ENCODE measurements at regions not wholly inside any gene's neighbourhood (a gene's known extent, or its start where the extent isn't known, plus 50 kb on each side); places are given as distances from the start of the nearest gene placed in this dataset.

DNA sequence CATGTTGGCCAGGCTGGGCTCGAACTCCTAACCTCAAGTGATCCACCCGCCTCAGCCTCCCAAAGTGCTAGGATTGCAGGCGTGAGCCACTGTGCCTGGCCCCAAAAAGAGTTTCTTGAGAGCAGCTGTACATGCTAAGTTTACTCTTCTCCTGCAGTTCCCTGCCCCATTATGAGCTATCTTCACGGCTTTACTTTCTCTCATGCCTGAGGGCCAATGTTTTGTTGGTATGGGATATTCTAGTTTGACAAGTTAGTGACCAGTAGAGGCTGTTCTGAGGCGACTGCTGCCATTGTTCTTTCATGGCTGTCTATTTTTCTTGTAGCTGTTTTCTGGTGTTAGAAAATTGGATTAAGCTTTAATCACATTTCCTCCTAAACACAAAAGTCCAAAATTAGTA is 78.0 kb upstream of the STX18 start:
- Histone ChIP-seq H2AFZ (no peak overlapping the region), H3K27ac (no peak overlapping the region), H3K79me2 (ENCODE audit: insufficient read depth) (no peaks in the 10 kb centered on the region), H3K9me2 (ENCODE audit: insufficient read depth) (no peaks in the 10 kb centered on the region), H3K27me3 (replicated peaks; ENCODE audit: insufficient read depth) (no peaks in the 10 kb centered on the region), H4K20me1 (ENCODE audit: insufficient read depth) (no peaks in the 10 kb centered on the region), H3K4me2 (ENCODE audit: unreplicated experiment) (no peak overlapping the region), H3K36me3 (ENCODE audit: low read depth) (no peaks in the 10 kb centered on the region), H3K9me3 (ENCODE audit: low read depth) (no peaks in the 10 kb centered on the region), H3K4me3 (no peak overlapping the region), H3K4me1 (ENCODE audit: insufficient read depth) (peaks cover 18% of the 10 kb centered on the region), H3F3A (ENCODE audit: insufficient read depth) (peaks cover 9% of the 10 kb centered on the region), H3K9ac (no peak overlapping the region)
- no peak for DNase-seq
- no peak for TF ChIP-seq EZH2phosphoT487 (IDR thresholded peaks at IDR 0.05; ENCODE audit: insufficient read depth, low read depth)
- TF ChIP-seq EZH2 (IDR thresholded peaks at IDR 0.05; ENCODE audit: insufficient read depth, poor library complexity, severe bottlenecking) = no peak
- in situ Hi-C loops (cut with MboI) = no loop called here
- 81 to 83% methylated on average over 5 of the region's 5 CpGs for WGBS, 2 experiments (ENCODE audit: low coverage in 1 of 2, low lambda C conversion rate in 2 of 2, missing lambda C conversion rate in 2 of 2)

DNA sequence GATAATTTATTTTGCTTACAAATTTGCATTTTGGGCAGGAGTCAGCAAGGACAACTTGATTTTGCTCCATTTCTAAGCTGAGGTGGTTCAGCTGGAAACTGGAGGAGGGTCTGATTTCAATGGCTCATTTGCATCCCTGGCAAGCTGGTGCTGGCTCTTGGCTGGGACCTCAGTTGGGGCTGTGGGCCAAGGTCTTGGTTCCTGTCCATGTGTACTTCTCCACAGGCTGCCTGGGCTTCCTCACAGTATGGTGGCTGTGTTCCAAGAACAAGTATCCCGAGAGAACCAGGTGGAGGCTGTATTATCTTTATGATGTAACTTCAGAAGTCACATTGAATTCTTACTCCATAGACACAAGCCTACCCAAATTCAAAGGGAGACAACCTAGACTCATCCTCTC is 77.0 kb upstream of the STX18 start:
- Histone ChIP-seq H3K36me3 (ENCODE audit: low read depth) (no peaks in the 10 kb centered on the region), H3K9ac (no peak overlapping the region), H2AFZ (no peak overlapping the region), H3F3A (ENCODE audit: insufficient read depth) (peaks cover 16% of the 10 kb centered on the region; the same call in 1 of the 2 replicates), H3K4me2 (ENCODE audit: unreplicated experiment) (no peak overlapping the region), H4K20me1 (ENCODE audit: insufficient read depth) (no peaks in the 10 kb centered on the region), H3K9me2 (ENCODE audit: insufficient read depth) (no peaks in the 10 kb centered on the region), H3K4me1 (ENCODE audit: insufficient read depth) (peaks cover 13% of the 10 kb centered on the region), H3K27me3 (replicated peaks; ENCODE audit: insufficient read depth) (no peaks in the 10 kb centered on the region), H3K79me2 (ENCODE audit: insufficient read depth) (no peaks in the 10 kb centered on the region), H3K9me3 (ENCODE audit: low read depth) (no peaks in the 10 kb centered on the region), H3K4me3 (no peak overlapping the region), H3K27ac (no peak overlapping the region)
- no peak for TF ChIP-seq EZH2phosphoT487 (IDR thresholded peaks at IDR 0.05; ENCODE audit: insufficient read depth, low read depth)
- TF ChIP-seq EZH2 (IDR thresholded peaks at IDR 0.05; ENCODE audit: insufficient read depth, poor library complexity, severe bottlenecking) = no peak
- DNase-seq = no peak
- 80 to 100% methylated on average over 1 of the region's 1 CpG for WGBS, 2 experiments (ENCODE audit: low coverage in 1 of 2, low lambda C conversion rate in 2 of 2, missing lambda C conversion rate in 2 of 2)
- in situ Hi-C loops (cut with MboI) = no loop called here

DNA sequence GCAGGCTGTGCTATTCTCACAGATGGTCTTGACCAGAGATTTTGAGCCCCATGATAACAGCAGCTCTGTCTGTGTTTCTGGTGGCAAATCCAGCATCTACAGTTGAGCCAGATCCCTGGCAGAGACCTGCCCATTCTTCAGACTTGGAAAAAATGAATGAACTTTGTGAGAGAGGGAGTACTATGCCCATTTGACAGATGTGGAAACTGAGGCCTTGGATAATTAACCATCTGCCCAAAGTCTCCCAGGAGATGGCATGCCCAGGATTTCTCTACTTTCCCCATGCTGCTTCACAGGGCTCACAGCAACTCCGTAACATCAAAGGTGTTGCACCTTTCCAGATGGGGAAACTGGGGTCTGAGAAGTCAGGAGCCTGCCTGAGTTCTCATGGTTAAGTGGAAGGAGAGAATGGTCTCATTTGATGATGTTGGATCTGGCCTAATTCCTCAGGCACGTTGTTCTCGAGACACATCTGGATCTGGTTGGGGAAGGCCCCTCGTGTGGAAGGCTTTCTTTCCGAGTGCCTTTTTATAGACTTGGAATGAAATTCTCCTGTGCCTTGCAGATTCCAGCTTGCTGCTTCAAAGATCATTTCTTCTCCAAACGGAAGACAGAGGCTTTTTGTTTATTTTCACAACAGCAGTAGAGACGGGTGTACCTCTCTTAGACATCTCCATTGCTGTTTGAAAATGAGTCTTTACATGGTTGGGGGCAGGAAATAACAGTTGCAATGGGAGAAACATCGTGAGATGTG is 73.3 kb upstream of the STX18 start:
- H3K4me2 ChIP-seq (ENCODE audit: unreplicated experiment) = peak overlapping the region; percentile 1

DNA sequence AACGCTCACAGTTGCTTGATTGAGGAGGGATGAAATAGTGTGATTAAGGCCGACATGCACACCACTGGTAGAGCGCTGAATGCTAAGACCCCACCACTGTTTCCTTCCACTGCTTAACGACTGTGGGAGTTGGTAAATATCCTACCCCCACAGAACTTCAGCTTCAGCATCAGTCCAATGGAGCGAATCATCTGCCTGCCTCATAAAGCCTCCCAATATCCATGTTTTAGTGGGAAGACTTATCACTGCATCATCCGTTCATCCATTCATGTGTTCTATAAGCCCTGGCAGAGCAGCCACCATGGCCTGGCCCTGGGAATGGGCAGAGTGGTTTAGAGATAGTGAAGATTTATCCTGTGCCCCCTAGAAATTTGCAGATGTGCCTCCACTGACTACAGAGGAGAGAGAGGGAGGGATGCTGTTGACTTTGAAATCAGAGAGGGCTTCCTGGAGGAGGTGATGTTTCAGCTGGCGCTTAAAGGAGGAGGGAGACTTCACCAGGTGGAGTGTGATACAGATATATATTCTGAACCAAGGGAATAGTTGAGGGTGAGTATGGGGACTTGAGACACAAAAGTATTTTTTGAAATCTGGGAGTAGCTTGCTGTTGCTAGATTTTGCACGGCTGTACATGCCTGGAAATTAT is 71.9 kb upstream of the STX18 start:
- Histone ChIP-seq H3K27ac (peak overlapping the region; percentile 29; the same call in 1 of the 2 replicates), H2AFZ (peak overlapping the region; percentile 33; the same call in 1 of the 2 replicates), H3F3A (ENCODE audit: insufficient read depth) (peaks cover 25% of the 10 kb centered on the region), H3K4me3 (no peak overlapping the region), H3K27me3 (replicated peaks; ENCODE audit: insufficient read depth) (no peaks in the 10 kb centered on the region), H3K36me3 (ENCODE audit: low read depth) (no peaks in the 10 kb centered on the region), H3K9me2 (ENCODE audit: insufficient read depth) (no peaks in the 10 kb centered on the region), H3K4me2 (ENCODE audit: unreplicated experiment) (peak overlapping the region; percentile 8), H3K4me1 (ENCODE audit: insufficient read depth) (peaks cover 22% of the 10 kb centered on the region), H3K9me3 (ENCODE audit: low read depth) (no peaks in the 10 kb centered on the region), H4K20me1 (ENCODE audit: insufficient read depth) (no peaks in the 10 kb centered on the region), H3K79me2 (ENCODE audit: insufficient read depth) (no peaks in the 10 kb centered on the region), H3K9ac (no peak overlapping the region)
- in situ Hi-C loops (cut with MboI) = no loop called here
- TF ChIP-seq EZH2phosphoT487 (IDR thresholded peaks at IDR 0.05; ENCODE audit: insufficient read depth, low read depth) = no peak
- no peak for TF ChIP-seq EZH2 (IDR thresholded peaks at IDR 0.05; ENCODE audit: insufficient read depth, poor library complexity, severe bottlenecking)
- DNase-seq = peak; percentile 66
- WGBS, 2 experiments (ENCODE audit: low coverage in 1 of 2, low lambda C conversion rate in 2 of 2, missing lambda C conversion rate in 2 of 2) = 46 to 52% methylated on average over 8 of the region's 8 CpGs

More for the DNA sequence above, 73.3 kb upstream of the STX18 start:
- Histone ChIP-seq H3K9me3 (ENCODE audit: low read depth) (no peaks in the 10 kb centered on the region), H3K4me3 (no peak overlapping the region), H3K4me1 (ENCODE audit: insufficient read depth) (peaks cover 22% of the 10 kb centered on the region), H3K79me2 (ENCODE audit: insufficient read depth) (no peaks in the 10 kb centered on the region), H3F3A (ENCODE audit: insufficient read depth) (peaks cover 25% of the 10 kb centered on the region), H3K27me3 (replicated peaks; ENCODE audit: insufficient read depth) (no peaks in the 10 kb centered on the region), H4K20me1 (ENCODE audit: insufficient read depth) (no peaks in the 10 kb centered on the region), H3K9ac (peak overlapping the region; percentile 1; the same call in 1 of the 2 replicates), H3K9me2 (ENCODE audit: insufficient read depth) (no peaks in the 10 kb centered on the region), H3K36me3 (ENCODE audit: low read depth) (no peaks in the 10 kb centered on the region), H3K27ac (peak overlapping the region; percentile 43), H2AFZ (0 out of 2 replicates have a peak overlapping the region, but pooled peaks have one; percentile 1)
- in situ Hi-C loops (cut with MboI) = no loop called here
- peak; percentile 75 for DNase-seq
- 17 to 19% methylated on average over 8 of the region's 8 CpGs for WGBS, 2 experiments (ENCODE audit: low coverage in 1 of 2, low lambda C conversion rate in 2 of 2, missing lambda C conversion rate in 2 of 2)
- TF ChIP-seq EZH2 (IDR thresholded peaks at IDR 0.05; ENCODE audit: insufficient read depth, poor library complexity, severe bottlenecking) (no peak), EZH2phosphoT487 (IDR thresholded peaks at IDR 0.05; ENCODE audit: insufficient read depth, low read depth) (no peak)

All from GM23248 (cell line).